Calu3 (cell line): ENCODE measurements at regions not wholly inside any gene's neighbourhood (a gene's known extent, or its start where the extent isn't known, plus 50 kb on each side); places are given as distances from the start of the nearest gene placed in this dataset.
"Not testable (repeated sequence)": the region's sequence is repeated elsewhere in the genome, so short reads cannot be mapped to it uniquely, and the experiment has no call there.

Experiments used
- BruUV-seq: library from RNA; stranded (reverse); fragments of 400-500 nt; replicated peaks from 2 replicates; lab custom pipeline; 2021; lab: Mats Ljungman, UMichigan
- CTCF ChIA-PET: fragments of 300-600 bp; sonication (Branson Sonifier 250); formaldehyde crosslinking; loops from one replicate; lab custom pipeline; 2022; ENCODE audit warnings: antibody characterized with exemption; lab: Charles Lee
- DNase-seq: peaks from one replicate; pipeline ENCODE4 v3.0.0; 2022
- H3K27ac Mint-ChIP-seq: one replicate; pipeline ENCODE4 v1.8.0; 2022; ENCODE audit warnings: mixed read lengths; ENCODE audit not compliant: unreplicated experiment
- H3K27me3 Mint-ChIP-seq: one replicate; pipeline ENCODE4 v1.8.0; 2022; ENCODE audit warnings: mixed read lengths; ENCODE audit not compliant: unreplicated experiment
- H3K36me3 Mint-ChIP-seq: one replicate; pipeline ENCODE4 v1.8.0; 2022; ENCODE audit warnings: mild to moderate bottlenecking, moderate library complexity, mixed read lengths; ENCODE audit not compliant: insufficient read depth, unreplicated experiment
- H3K4me1 Mint-ChIP-seq: one replicate; pipeline ENCODE4 v1.8.0; 2022; ENCODE audit warnings: mild to moderate bottlenecking, low read depth, mixed read lengths; ENCODE audit not compliant: unreplicated experiment
- H3K4me3 Mint-ChIP-seq: one replicate; pipeline ENCODE4 v1.8.0; 2022; ENCODE audit warnings: mild to moderate bottlenecking, low read depth, moderate library complexity, mixed read lengths; ENCODE audit not compliant: unreplicated experiment
- H3K9me3 Mint-ChIP-seq: one replicate; pipeline ENCODE4 v1.8.0; 2022; ENCODE audit warnings: low read depth, mixed read lengths; ENCODE audit not compliant: unreplicated experiment
- CTCF ChIP-seq: fragments of 200-600 bp; IDR thresholded peaks from one replicate; pipeline ENCODE4 v1.8.0; 2022; ENCODE audit warnings: antibody characterized with exemption; ENCODE audit not compliant: unreplicated experiment
- intact Hi-C: fragments of 100-400 bp; cut with micrococcal nuclease; formaldehyde crosslinking; loops from one replicate; pipeline ENCODE4 v1.10.0; 2022; ENCODE audit not compliant: unreplicated experiment

- DNase-seq = no peak
- intact Hi-C loops = no loop called here
- Mint-ChIP-seq H3K27ac (no peak overlapping the region), H3K9me3 (peaks cover 35% of the 10 kb centered on the region), H3K36me3 (no peaks in the 10 kb centered on the region), H3K4me3 (no peak overlapping the region), H3K4me1 (no peaks in the 10 kb centered on the region), H3K27me3 (no peaks in the 10 kb centered on the region)
- BruUV-seq = no TSS peak
- CTCF ChIA-PET = no interaction called here
- no peak for TF ChIP-seq CTCF
Observed at GRCh38 chr2:52022006-52022405, 990.1 kb upstream of the NRXN1 start.

- no peak for TF ChIP-seq CTCF
- intact Hi-C loops = no loop called here
- no peaks in the 10 kb centered on the region for H3K4me1 Mint-ChIP-seq
- CTCF ChIA-PET = no interaction called here
- no peaks in the 10 kb centered on the region for H3K36me3 Mint-ChIP-seq
- H3K27me3 Mint-ChIP-seq = no peaks in the 10 kb centered on the region
- BruUV-seq = no TSS peak
- H3K9me3 Mint-ChIP-seq = peaks cover 30% of the 10 kb centered on the region
- DNase-seq = no peak
- no peak overlapping the region for H3K27ac Mint-ChIP-seq
- no peak overlapping the region for H3K4me3 Mint-ChIP-seq
Observed at GRCh38 chr2:52017646-52018235, 985.8 kb upstream of the NRXN1 start.

GRCh38 chr2:52006821-52007366 is 975.0 kb upstream of the NRXN1 start:
- intact Hi-C loops, H3K9me3 Mint-ChIP-seq, CTCF ChIA-PET, BruUV-seq, H3K36me3 Mint-ChIP-seq, DNase-seq, H3K27me3 Mint-ChIP-seq, H3K27ac Mint-ChIP-seq, H3K4me1 Mint-ChIP-seq, H3K4me3 Mint-ChIP-seq: not testable (repeated sequence)

GRCh38 chr2:52000151-52000855 is 968.4 kb upstream of the NRXN1 start:
- H3K9me3 Mint-ChIP-seq = peaks cover 12% of the 10 kb centered on the region
- no peaks in the 10 kb centered on the region for H3K36me3 Mint-ChIP-seq
- no peak overlapping the region for H3K27ac Mint-ChIP-seq
- intact Hi-C loops = no loop called here
- no peaks in the 10 kb centered on the region for H3K4me1 Mint-ChIP-seq
- BruUV-seq = no TSS peak
- CTCF ChIA-PET = no interaction called here
- H3K4me3 Mint-ChIP-seq = no peak overlapping the region
- no peak for DNase-seq
- TF ChIP-seq CTCF = no peak
- no peaks in the 10 kb centered on the region for H3K27me3 Mint-ChIP-seq

- DNase-seq = no peak
- CTCF ChIA-PET = no interaction called here
- TF ChIP-seq CTCF = no peak
- Mint-ChIP-seq H3K36me3 (no peaks in the 10 kb centered on the region), H3K9me3 (peaks cover 16% of the 10 kb centered on the region), H3K27me3 (no peaks in the 10 kb centered on the region), H3K4me3 (no peak overlapping the region), H3K4me1 (no peaks in the 10 kb centered on the region), H3K27ac (no peak overlapping the region)
- BruUV-seq = no TSS peak
- intact Hi-C loops = no loop called here
Observed at GRCh38 chr2:51998890-51999289, 967.0 kb upstream of the NRXN1 start.
